ENCODE measurements at regions not wholly inside any gene's neighbourhood (a gene's known extent, or its start where the extent isn't known, plus 50 kb on each side); places are given as distances from the start of the nearest gene placed in this dataset.

DNA sequence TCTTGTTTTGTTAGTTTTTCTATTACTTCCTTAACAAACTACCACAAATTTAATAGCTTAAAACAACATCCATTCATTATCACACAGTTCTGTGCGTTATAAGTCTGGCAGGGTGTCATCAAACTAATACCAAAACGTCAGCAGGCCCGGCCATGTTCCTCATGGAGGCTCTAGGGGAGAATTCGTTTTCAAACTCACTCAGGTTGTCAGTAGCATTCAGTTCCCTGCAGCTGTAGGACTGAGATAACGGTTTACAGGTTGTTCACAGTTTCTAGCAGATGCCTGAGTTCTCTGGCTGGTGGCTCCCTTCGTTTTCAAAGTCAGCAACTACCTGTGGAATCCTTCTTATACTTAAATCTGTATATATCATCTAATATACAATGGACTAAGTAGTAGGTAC, 72.5 kb upstream of the PRSS16 start:
- Histone ChIP-seq H3K4me2 (no peak overlapping the region), H3K4me1 (no peaks in the 10 kb centered on the region), H3K27ac (no peak overlapping the region), H3K9me3 (no peaks in the 10 kb centered on the region), H3K4me3 (no peak overlapping the region)
- ATAC-seq (no peak), FAIRE-seq (no peak), DNase-seq (ENCODE audit: low read depth in 1 of 2, low spot score in 1 of 2) (no peak)
- TF ChIP-seq HOXB13 (CRISPR knock-in tag; IDR thresholded peaks at IDR 0.05; ENCODE audit: low read depth) (no peak), JUNB (IDR thresholded peaks at IDR 0.05) (no peak), NPAS2 (CRISPR knock-in tag; IDR thresholded peaks at IDR 0.05; ENCODE audit: borderline replicate concordance) (no peak), FOXS1 (CRISPR knock-in tag; IDR thresholded peaks at IDR 0.05) (no peak), KDM1A (IDR thresholded peaks at IDR 0.05; ENCODE audit: low read depth) (no peak), ZSCAN20 (CRISPR knock-in tag; IDR thresholded peaks at IDR 0.05) (no peak), ELK1 (IDR thresholded peaks at IDR 0.05; ENCODE audit: low read depth, low read length) (no peak), GATA3 (IDR thresholded peaks at IDR 0.05; ENCODE audit: borderline replicate concordance) (no peak), RCOR1 (IDR thresholded peaks at IDR 0.05; ENCODE audit: low read depth, low read length) (no peak), CBX8 (IDR thresholded peaks at IDR 0.05) (no peak), RNF2 (IDR thresholded peaks at IDR 0.05; ENCODE audit: borderline replicate concordance, low read depth) (no peak), BHLHE40 (IDR thresholded peaks at IDR 0.05; ENCODE audit: low read depth, low read length) (no peak), ZNF302 (CRISPR knock-in tag; IDR thresholded peaks at IDR 0.05) (no peak), CTCF (IDR thresholded peaks at IDR 0.05) (no peak), NFE2L2 (conservative IDR thresholded peaks at IDR 0.05; ENCODE audit: low read length) (no peak), HDAC2 (IDR thresholded peaks at IDR 0.05) (no peak), HMGXB4 (CRISPR knock-in tag; IDR thresholded peaks at IDR 0.05; ENCODE audit: borderline replicate concordance) (no peak), EHF (CRISPR knock-in tag; IDR thresholded peaks at IDR 0.05) (no peak)
- TF ChIP-seq, protein P1, sequence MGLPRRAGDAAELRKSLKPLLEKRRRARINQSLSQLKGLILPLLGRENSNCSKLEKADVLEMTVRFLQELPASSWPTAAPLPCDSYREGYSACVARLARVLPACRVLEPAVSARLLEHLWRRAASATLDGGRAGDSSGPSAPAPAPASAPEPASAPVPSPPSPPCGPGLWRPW (IDR thresholded peaks at IDR 0.05), result no peak
- TF ChIP-seq, protein P2, sequence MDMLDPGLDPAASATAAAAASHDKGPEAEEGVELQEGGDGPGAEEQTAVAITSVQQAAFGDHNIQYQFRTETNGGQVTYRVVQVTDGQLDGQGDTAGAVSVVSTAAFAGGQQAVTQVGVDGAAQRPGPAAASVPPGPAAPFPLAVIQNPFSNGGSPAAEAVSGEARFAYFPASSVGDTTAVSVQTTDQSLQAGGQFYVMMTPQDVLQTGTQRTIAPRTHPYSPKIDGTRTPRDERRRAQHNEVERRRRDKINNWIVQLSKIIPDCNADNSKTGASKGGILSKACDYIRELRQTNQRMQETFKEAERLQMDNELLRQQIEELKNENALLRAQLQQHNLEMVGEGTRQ (IDR thresholded peaks at IDR 0.05), result no peak
- 74% methylated on average over 6 of the region's 6 CpGs for WGBS (ENCODE audit: missing lambda C conversion rate)
- ChIA-PET POLR2A (no interaction called here), CTCF (interaction anchor here (0.8 to 1.6 kb wide), 3 partner anchors 12 to 14 kb away, joined by 3 to 6 read pairs (median 4); no protein-coding TSS in a partner anchor)

- no peak overlapping the region; a peak in 1 of 6 replicates for H3K27ac ChIP-seq
- DNase-seq (ENCODE audit: low read depth in 1 of 2, low spot score in 1 of 2) (no peak), ATAC-seq (no peak), FAIRE-seq (no peak)
- H3K4me2 ChIP-seq, result peak overlapping the region; percentile 83; the same call in 2 of the 3 replicates
- no peaks in the 10 kb centered on the region for H3K9me3 ChIP-seq
- ChIA-PET CTCF (interaction anchor here (1.3 to 3.2 kb wide), 3 partner anchors 12 to 621 kb away, joined by 6 to 24 read pairs (median 12); no protein-coding TSS in a partner anchor), POLR2A (interaction anchor here (1.6 kb wide), 1 partner anchor 717 kb away, joined by 7 read pairs; a partner anchor contains a TSS)
- no peak overlapping the region for H3K4me3 ChIP-seq
- no peaks in the 10 kb centered on the region for H3K4me1 ChIP-seq
- TF ChIP-seq TP53 (CRISPR knock-in tag; IDR thresholded peaks at IDR 0.05) (no peak), RNF2 (IDR thresholded peaks at IDR 0.05; ENCODE audit: borderline replicate concordance, low read depth) (no peak), SMC3 (IDR thresholded peaks at IDR 0.05) (no peak), KDM1A (IDR thresholded peaks at IDR 0.05; ENCODE audit: low read depth) (no peak), CEBPB (IDR thresholded peaks at IDR 0.05) (no peak)
- 75% methylated on average over 9 of the region's 9 CpGs for WGBS (ENCODE audit: missing lambda C conversion rate)
Measured at GRCh38 chr6:27176096-27176495, 71.4 kb upstream of the PRSS16 start.

Measured in A549 (cell line).